Testis (tissue), 2 donors: ENCODE measurements at regions not wholly inside any gene's neighbourhood (a gene's known extent, or its start where the extent isn't known, plus 50 kb on each side); places are given as distances from the start of the nearest gene placed in this dataset.

Experiments used
- CTCF ChIP-seq, 3 experiments: fragments of 450-650 bp in 2 of 3; fragments of 200-600 bp in 1 of 3; sonication (generic) in 1 of 3; IDR thresholded peaks; one replicate each; pipeline ENCODE4 v1.5.1; 2016 to 2019; ENCODE audit warnings: antibody characterized with exemption in 3 of 3, mild to moderate bottlenecking in 2 of 3, moderate library complexity in 1 of 3
- POLR2A ChIP-seq: fragments of 450-650 bp; IDR thresholded peaks from one replicate; pipeline ENCODE4 v1.6.1; 2017; ENCODE audit warnings: antibody characterized with exemption, mild to moderate bottlenecking, moderate library complexity

GRCh38 chr2:57567245-57567644, 479.4 kb upstream of the VRK2 start:
- TF ChIP-seq CTCF (IDR thresholded peaks at IDR 0.05) (no peak), POLR2A (no peak)
